ENCODE measurements at regions not wholly inside any gene's neighbourhood (a gene's known extent, or its start where the extent isn't known, plus 50 kb on each side); places are given as distances from the start of the nearest gene placed in this dataset.

DNA sequence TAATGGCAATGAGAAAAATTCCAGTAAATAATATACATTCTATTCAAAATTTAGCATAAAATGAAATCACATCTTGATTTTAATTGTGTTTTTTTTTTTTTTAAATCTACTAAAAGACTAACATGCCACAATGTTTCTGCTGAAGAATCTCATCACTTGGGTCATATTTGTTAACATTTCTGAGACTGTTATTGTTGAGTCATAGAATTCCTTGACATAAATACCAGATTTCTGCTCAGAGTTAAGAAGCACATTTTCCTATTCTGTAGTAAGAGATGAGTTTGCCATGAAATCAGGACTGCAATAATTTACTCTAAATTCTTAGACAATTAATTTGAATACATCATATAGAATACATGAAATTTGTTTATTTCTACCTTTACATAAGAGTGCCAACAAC lies 154.9 kb upstream of the KYNU start:
- POLR2A ChIA-PET, result no interaction called here
- Mint-ChIP-seq H3K27me3 (ENCODE audit: insufficient read depth, unreplicated experiment) (no peaks in the 10 kb centered on the region), H3K4me1 (ENCODE audit: low read depth, unreplicated experiment) (peaks cover 14% of the 10 kb centered on the region), H3K36me3 (ENCODE audit: insufficient read depth, unreplicated experiment) (no peaks in the 10 kb centered on the region), H3K4me3 (ENCODE audit: unreplicated experiment) (no peak overlapping the region), H3K27ac (ENCODE audit: unreplicated experiment) (no peak overlapping the region), H3K9me3 (ENCODE audit: unreplicated experiment) (no peaks in the 10 kb centered on the region)
- CTCF ChIA-PET, result no interaction called here
- Histone ChIP-seq H3K27me3 (replicated peaks; ENCODE audit: control insufficient read depth, insufficient read depth, low read length) (no peaks in the 10 kb centered on the region), H3K36me3 (ENCODE audit: control insufficient read depth, insufficient read depth, low read length) (no peaks in the 10 kb centered on the region), H3K9me3 (peaks cover 9% of the 10 kb centered on the region), H3K4me1 (peaks cover 23% of the 10 kb centered on the region), H3K4me3 (ENCODE audit: low read depth, low read length) (no peak overlapping the region)
- no TSS peak for BruUV-seq (replicated peaks)
- intact Hi-C loops (cut with micrococcal nuclease; ENCODE audit: unreplicated experiment), result no loop called here
- TF ChIP-seq, protein P1, sequence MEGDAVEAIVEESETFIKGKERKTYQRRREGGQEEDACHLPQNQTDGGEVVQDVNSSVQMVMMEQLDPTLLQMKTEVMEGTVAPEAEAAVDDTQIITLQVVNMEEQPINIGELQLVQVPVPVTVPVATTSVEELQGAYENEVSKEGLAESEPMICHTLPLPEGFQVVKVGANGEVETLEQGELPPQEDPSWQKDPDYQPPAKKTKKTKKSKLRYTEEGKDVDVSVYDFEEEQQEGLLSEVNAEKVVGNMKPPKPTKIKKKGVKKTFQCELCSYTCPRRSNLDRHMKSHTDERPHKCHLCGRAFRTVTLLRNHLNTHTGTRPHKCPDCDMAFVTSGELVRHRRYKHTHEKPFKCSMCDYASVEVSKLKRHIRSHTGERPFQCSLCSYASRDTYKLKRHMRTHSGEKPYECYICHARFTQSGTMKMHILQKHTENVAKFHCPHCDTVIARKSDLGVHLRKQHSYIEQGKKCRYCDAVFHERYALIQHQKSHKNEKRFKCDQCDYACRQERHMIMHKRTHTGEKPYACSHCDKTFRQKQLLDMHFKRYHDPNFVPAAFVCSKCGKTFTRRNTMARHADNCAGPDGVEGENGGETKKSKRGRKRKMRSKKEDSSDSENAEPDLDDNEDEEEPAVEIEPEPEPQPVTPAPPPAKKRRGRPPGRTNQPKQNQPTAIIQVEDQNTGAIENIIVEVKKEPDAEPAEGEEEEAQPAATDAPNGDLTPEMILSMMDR (IDR thresholded peaks at IDR 0.05; ENCODE audit: insufficient read depth in 1 of 2, low read depth in 1 of 2, low read length in 1 of 2, severe bottlenecking in 1 of 2, unreplicated experiment in 1 of 2), result no peak
- DNase-seq, result no peak

DNA sequence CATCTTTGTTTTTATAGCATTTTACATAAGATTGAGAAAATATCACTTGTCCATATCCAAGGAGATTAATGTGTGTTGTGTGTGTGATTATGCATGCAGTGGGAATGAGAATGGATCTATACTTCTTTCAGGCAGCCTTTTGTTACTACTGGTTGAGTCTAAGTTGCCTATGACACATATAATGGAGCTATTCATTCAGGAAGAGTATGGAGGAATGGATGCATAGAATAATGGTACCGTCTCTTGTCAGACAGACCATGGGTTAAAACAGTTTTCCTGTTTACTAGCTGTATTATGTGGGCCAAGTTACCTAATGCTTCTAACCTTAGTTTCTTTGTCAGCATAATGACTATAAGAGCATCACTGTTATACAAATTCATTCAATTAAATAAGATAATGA lies 155.4 kb upstream of the KYNU start:
- intact Hi-C loops (cut with micrococcal nuclease; ENCODE audit: unreplicated experiment), result no loop called here
- ChIA-PET CTCF (no interaction called here), POLR2A (no interaction called here)
- BruUV-seq (replicated peaks), result no TSS peak
- Mint-ChIP-seq H3K9me3 (ENCODE audit: unreplicated experiment) (no peaks in the 10 kb centered on the region), H3K27ac (ENCODE audit: unreplicated experiment) (no peak overlapping the region), H3K27me3 (ENCODE audit: insufficient read depth, unreplicated experiment) (no peaks in the 10 kb centered on the region), H3K36me3 (ENCODE audit: insufficient read depth, unreplicated experiment) (no peaks in the 10 kb centered on the region), H3K4me3 (ENCODE audit: unreplicated experiment) (no peak overlapping the region), H3K4me1 (ENCODE audit: low read depth, unreplicated experiment) (peaks cover 14% of the 10 kb centered on the region)
- TF ChIP-seq, protein P1 (IDR thresholded peaks at IDR 0.05; ENCODE audit: insufficient read depth in 1 of 2, low read depth in 1 of 2, low read length in 1 of 2, severe bottlenecking in 1 of 2, unreplicated experiment in 1 of 2), result no peak
- no peak for DNase-seq
- no peaks in the 10 kb centered on the region for H3K36me3 ChIP-seq (ENCODE audit: control insufficient read depth, insufficient read depth, low read length)
- no peak overlapping the region for H3K4me3 ChIP-seq (ENCODE audit: low read depth, low read length)
- peaks cover 7% of the 10 kb centered on the region for H3K9me3 ChIP-seq
- H3K27me3 ChIP-seq (replicated peaks; ENCODE audit: control insufficient read depth, insufficient read depth, low read length), result no peaks in the 10 kb centered on the region
- H3K4me1 ChIP-seq, result peaks cover 23% of the 10 kb centered on the region

GRCh38 chr2:142721015-142721414 lies 156.4 kb upstream of the KYNU start:
- H3K4me3 ChIP-seq (ENCODE audit: low read depth, low read length), result no peak overlapping the region
- H3K27ac Mint-ChIP-seq (ENCODE audit: unreplicated experiment), result no peak overlapping the region
- H3K4me1 ChIP-seq, result peaks cover 23% of the 10 kb centered on the region
- no peaks in the 10 kb centered on the region for H3K9me3 Mint-ChIP-seq (ENCODE audit: unreplicated experiment)
- no peak overlapping the region for H3K4me3 Mint-ChIP-seq (ENCODE audit: unreplicated experiment)
- H3K27me3 ChIP-seq (replicated peaks; ENCODE audit: control insufficient read depth, insufficient read depth, low read length), result no peaks in the 10 kb centered on the region
- no peaks in the 10 kb centered on the region for H3K36me3 ChIP-seq (ENCODE audit: control insufficient read depth, insufficient read depth, low read length)
- no peaks in the 10 kb centered on the region for H3K36me3 Mint-ChIP-seq (ENCODE audit: insufficient read depth, unreplicated experiment)
- no TSS peak for BruUV-seq (replicated peaks)
- TF ChIP-seq, protein P1 (IDR thresholded peaks at IDR 0.05; ENCODE audit: insufficient read depth in 1 of 2, low read depth in 1 of 2, low read length in 1 of 2, severe bottlenecking in 1 of 2, unreplicated experiment in 1 of 2), result no peak
- CTCF ChIA-PET, result no interaction called here
- POLR2A ChIA-PET, result no interaction called here
- intact Hi-C loops (cut with micrococcal nuclease; ENCODE audit: unreplicated experiment), result no loop called here
- H3K9me3 ChIP-seq, result peaks cover 3% of the 10 kb centered on the region
- no peaks in the 10 kb centered on the region for H3K27me3 Mint-ChIP-seq (ENCODE audit: insufficient read depth, unreplicated experiment)
- peaks cover 14% of the 10 kb centered on the region for H3K4me1 Mint-ChIP-seq (ENCODE audit: low read depth, unreplicated experiment)
- DNase-seq, result no peak

Measured in Caco-2 (cell line).